Thyroid gland (tissue), 4 donors: ENCODE measurements at regions not wholly inside any gene's neighbourhood (a gene's known extent, or its start where the extent isn't known, plus 50 kb on each side); places are given as distances from the start of the nearest gene placed in this dataset.

Experiments used
- DNase-seq, 2 donors: peaks; one replicate each; pipeline ENCODE4 v3.0.0-alpha.2; 2019
- H3K27ac ChIP-seq, 3 donors: fragments of 200-600 bp; sonication (generic); 1 replicate in 2 of 3; 2 replicates in 1 of 3; pipeline ENCODE4 v1.5.1; 2016 to 2019; ENCODE audit warnings: mild to moderate bottlenecking in 1 of 3, moderate library complexity in 1 of 3
- H3K27me3 ChIP-seq: fragments of 200-600 bp; sonication (generic); one replicate; pipeline ENCODE4 v1.5.1; 2019
- H3K36me3 ChIP-seq, 2 donors: fragments of 200-600 bp; sonication (generic); one replicate each; pipeline ENCODE4 v1.5.1; 2016 to 2019
- H3K4me1 ChIP-seq, 2 donors: fragments of 200-600 bp; sonication (generic); one replicate each; pipeline ENCODE4 v1.5.1; 2017 to 2019
- H3K4me3 ChIP-seq, 3 donors: fragments of 200-600 bp; sonication (generic); replicated peaks in 1 of 3; 1 replicate in 2 of 3; 2 replicates in 1 of 3; pipeline ENCODE4 v1.5.1; 2016; ENCODE audit warnings: mild to moderate bottlenecking in 1 of 3
- H3K9me3 ChIP-seq: fragments of 200-600 bp; sonication (generic); one replicate; pipeline ENCODE4 v1.5.1; 2017
- POLR2A ChIP-seq, 2 donors: fragments of 450-650 bp; IDR thresholded peaks; one replicate each; pipeline ENCODE4 v1.6.1; 2017; ENCODE audit warnings: antibody characterized with exemption in 2 of 2, mild to moderate bottlenecking in 2 of 2, moderate library complexity in 1 of 2
- whole genome bisulfite sequencing, 2 donors: methylation state at CpG; one replicate each; pipeline ENCODE4 v1.1.5; 2017; 5-methylcytosine and 5-hydroxymethylcytosine counted together
- intact Hi-C: fragments of 100-400 bp; cut with DNase I; formaldehyde crosslinking; loops from one replicate; pipeline ENCODE4 v1.15.1; 2023
- TF ChIP-seq, protein P1 (sequence below), 6 experiments: fragments of 200-600 bp in 3 of 6; fragments of 450-650 bp in 3 of 6; sonication (generic) in 3 of 6; IDR thresholded peaks; one replicate each; pipeline ENCODE4 v1.5.1; 2016 to 2019; ENCODE audit warnings: antibody characterized with exemption in 6 of 6, mild to moderate bottlenecking in 2 of 6, inconsistent platforms in 1 of 6, moderate library complexity in 1 of 6

DNA sequence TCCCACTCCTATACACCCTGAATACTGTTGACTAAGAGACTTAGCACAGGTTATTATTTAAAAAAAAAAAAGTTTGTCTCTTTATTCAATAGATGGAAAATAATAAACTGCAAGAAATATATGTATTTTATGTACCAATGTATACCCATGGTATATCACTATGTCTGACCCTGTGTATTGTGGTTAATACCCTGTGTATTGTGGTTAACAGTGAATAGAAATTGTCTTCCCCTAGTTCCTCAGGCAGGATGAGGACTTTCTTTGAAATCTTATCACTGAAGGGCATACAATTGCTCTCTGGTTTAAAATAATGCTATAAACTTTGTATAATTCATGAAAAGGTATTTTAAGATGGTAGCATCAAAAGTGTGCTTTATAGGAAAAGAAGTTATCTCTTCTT, 80.0 kb upstream of the TMEM106B start:
- no peaks in the 10 kb centered on the region for H3K9me3 ChIP-seq
- H3K27me3 ChIP-seq, result no peaks in the 10 kb centered on the region
- no peak for TF ChIP-seq POLR2A (IDR thresholded peaks at IDR 0.05)
- TF ChIP-seq, protein P1, sequence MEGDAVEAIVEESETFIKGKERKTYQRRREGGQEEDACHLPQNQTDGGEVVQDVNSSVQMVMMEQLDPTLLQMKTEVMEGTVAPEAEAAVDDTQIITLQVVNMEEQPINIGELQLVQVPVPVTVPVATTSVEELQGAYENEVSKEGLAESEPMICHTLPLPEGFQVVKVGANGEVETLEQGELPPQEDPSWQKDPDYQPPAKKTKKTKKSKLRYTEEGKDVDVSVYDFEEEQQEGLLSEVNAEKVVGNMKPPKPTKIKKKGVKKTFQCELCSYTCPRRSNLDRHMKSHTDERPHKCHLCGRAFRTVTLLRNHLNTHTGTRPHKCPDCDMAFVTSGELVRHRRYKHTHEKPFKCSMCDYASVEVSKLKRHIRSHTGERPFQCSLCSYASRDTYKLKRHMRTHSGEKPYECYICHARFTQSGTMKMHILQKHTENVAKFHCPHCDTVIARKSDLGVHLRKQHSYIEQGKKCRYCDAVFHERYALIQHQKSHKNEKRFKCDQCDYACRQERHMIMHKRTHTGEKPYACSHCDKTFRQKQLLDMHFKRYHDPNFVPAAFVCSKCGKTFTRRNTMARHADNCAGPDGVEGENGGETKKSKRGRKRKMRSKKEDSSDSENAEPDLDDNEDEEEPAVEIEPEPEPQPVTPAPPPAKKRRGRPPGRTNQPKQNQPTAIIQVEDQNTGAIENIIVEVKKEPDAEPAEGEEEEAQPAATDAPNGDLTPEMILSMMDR (IDR thresholded peaks at IDR 0.05), result no peak
- H3K27ac ChIP-seq, result no peak overlapping the region
- no peak overlapping the region for H3K4me3 ChIP-seq
- no peaks in the 10 kb centered on the region for H3K36me3 ChIP-seq
- no peak for DNase-seq
- intact Hi-C loops, result no loop called here
- H3K4me1 ChIP-seq, result no peaks in the 10 kb centered on the region

DNA sequence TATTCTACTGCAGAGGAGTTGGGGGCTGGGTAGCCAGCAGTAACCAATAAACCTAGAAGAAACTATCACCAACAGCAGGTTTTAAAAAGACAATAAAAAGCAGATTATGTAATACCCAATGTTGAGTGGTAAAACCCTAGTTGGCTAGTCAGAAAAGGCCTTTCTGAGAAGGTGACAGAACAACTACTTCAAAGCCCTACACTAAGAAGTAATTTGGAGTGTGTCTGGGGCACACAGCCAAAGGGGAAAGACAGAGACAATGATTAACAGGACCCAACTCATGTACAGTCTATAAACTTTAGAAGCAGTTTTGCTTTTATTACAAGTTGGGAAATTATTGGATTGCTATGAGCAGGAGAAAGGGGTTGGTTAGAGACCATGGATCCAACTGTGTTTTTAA, 77.2 kb upstream of the TMEM106B start:
- intact Hi-C loops, result no loop called here
- Histone ChIP-seq H3K4me3 (no peak overlapping the region), H3K4me1 (no peaks in the 10 kb centered on the region), H3K9me3 (no peaks in the 10 kb centered on the region), H3K27me3 (no peaks in the 10 kb centered on the region), H3K36me3 (no peaks in the 10 kb centered on the region), H3K27ac (no peak overlapping the region)
- TF ChIP-seq POLR2A (IDR thresholded peaks at IDR 0.05), result no peak
- TF ChIP-seq, protein P1 (IDR thresholded peaks at IDR 0.05), result no peak
- DNase-seq, result no peak

DNA sequence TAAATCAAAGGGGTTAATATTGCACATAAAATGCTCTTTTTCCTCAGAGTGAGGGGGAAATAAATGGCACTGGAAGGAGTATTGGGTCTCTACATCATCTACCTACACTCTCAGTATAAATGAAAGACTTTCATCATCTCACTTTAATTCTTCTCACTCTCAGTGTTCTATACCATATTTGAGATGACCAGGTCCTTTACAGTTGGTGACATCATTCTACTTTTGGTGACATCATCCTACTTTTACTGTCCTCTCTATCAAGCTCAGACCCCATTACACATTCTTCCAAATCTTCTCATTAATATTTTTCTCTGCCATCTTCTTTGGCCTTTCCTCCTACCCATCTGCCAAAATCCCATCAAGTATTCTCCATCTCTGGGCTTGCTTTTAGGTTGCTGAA, 74.6 kb upstream of the TMEM106B start:
- Histone ChIP-seq H3K27ac (no peak overlapping the region), H3K9me3 (no peaks in the 10 kb centered on the region), H3K36me3 (no peaks in the 10 kb centered on the region), H3K4me1 (no peaks in the 10 kb centered on the region), H3K4me3 (no peak overlapping the region), H3K27me3 (no peaks in the 10 kb centered on the region)
- TF ChIP-seq, protein P1 (IDR thresholded peaks at IDR 0.05), result no peak
- no peak for TF ChIP-seq POLR2A (IDR thresholded peaks at IDR 0.05)
- intact Hi-C loops, result no loop called here
- no peak for DNase-seq

DNA sequence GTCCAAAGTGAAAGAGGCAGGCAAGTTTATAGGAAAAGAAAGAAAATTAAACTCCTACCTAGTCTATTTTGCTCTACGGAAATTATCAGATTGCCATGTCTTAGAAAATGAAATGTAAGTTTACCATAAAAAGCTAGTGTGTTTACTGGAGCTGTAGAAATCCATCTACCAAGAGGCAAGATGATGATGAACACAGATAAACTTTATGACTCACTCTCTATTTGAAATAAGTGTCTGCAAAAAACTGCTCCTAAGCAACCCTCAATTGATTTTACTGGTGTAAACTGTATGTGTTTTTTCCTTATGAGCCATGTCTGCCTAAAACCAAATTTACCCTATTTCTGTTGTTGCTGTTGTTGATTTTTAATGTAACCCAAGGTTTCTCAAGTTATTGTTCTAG, 73.8 kb upstream of the TMEM106B start:
- Histone ChIP-seq H3K27me3 (no peaks in the 10 kb centered on the region), H3K27ac (no peak overlapping the region), H3K9me3 (no peaks in the 10 kb centered on the region), H3K36me3 (no peaks in the 10 kb centered on the region), H3K4me3 (no peak overlapping the region), H3K4me1 (no peaks in the 10 kb centered on the region)
- intact Hi-C loops, result no loop called here
- TF ChIP-seq, protein P1 (IDR thresholded peaks at IDR 0.05), result no peak
- no peak for TF ChIP-seq POLR2A (IDR thresholded peaks at IDR 0.05)
- no peak for DNase-seq
- WGBS, 2 donors, result 38 to 86% methylated on average over 1 of the region's 1 CpG

DNA sequence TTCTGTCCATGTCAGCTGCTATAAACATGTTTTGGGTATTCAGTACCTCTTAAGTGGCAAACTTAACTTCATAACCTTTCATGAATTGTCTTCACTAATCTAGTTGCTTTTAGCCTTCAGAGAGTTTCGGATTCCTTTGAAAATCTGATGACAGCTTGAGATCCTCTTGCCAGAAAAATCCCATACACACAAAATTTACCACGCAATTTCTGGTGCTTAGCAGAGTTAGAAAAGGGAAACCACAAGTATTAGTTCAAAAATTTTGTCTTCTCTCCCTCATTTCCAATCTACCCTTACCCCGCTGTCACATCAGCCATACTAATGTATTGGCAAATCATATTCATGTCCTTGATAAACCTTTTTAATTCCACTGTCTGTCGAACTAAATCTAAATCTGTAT, 72.7 kb upstream of the TMEM106B start:
- H3K27me3 ChIP-seq, result no peaks in the 10 kb centered on the region
- intact Hi-C loops, result no loop called here
- TF ChIP-seq, protein P1 (IDR thresholded peaks at IDR 0.05), result no peak
- TF ChIP-seq POLR2A (IDR thresholded peaks at IDR 0.05), result no peak
- H3K4me1 ChIP-seq, result no peaks in the 10 kb centered on the region
- no peak for DNase-seq
- H3K9me3 ChIP-seq, result no peaks in the 10 kb centered on the region
- H3K27ac ChIP-seq, result no peak overlapping the region
- no peak overlapping the region for H3K4me3 ChIP-seq
- H3K36me3 ChIP-seq, result no peaks in the 10 kb centered on the region
- WGBS, 2 donors, result 84 to 89% methylated on average over 4 of the region's 4 CpGs
